CD4-positive, CD25-positive, alpha-beta regulatory T cell (primary cell): ENCODE measurements at regions not wholly inside any gene's neighbourhood (a gene's known extent, or its start where the extent isn't known, plus 50 kb on each side); places are given as distances from the start of the nearest gene placed in this dataset.
"Not testable (repeated sequence)": the region's sequence is repeated elsewhere in the genome, so short reads cannot be mapped to it uniquely, and the experiment has no call there.

ENCODE experiments used
- ATAC-seq, 2 donors: fragments of 150-1000 bp; cut with Tn5 transposase; one replicate each; pipeline ENCODE4 v1.10.0; 2021; ENCODE audit warnings: low read depth in 2 of 2, moderate number of reproducible peaks in 2 of 2, moderate library complexity in 1 of 2
- DNase-seq, 3 donors: peaks; one replicate each; pipeline versions ENCODE4 v3.0.0 to v3.0.0-alpha.2; 2012 to 2022; ENCODE audit warnings: mixed read lengths in 1 of 3
- H3K27ac ChIP-seq: one replicate; pipeline ENCODE4 v1.7.0; 2013; ENCODE audit warnings: mild to moderate bottlenecking, low read length; ENCODE audit not compliant: insufficient read depth, poor library complexity, severe bottlenecking
- H3K27me3 ChIP-seq: one replicate; pipeline ENCODE4 v1.7.0; 2013; ENCODE audit warnings: low read length; ENCODE audit not compliant: control insufficient read depth, insufficient read depth
- H3K36me3 ChIP-seq: one replicate; pipeline ENCODE4 v1.7.0; 2013; ENCODE audit warnings: mild to moderate bottlenecking, low read length, moderate library complexity; ENCODE audit not compliant: control insufficient read depth, insufficient read depth
- H3K4me1 ChIP-seq: 2 replicates; pipeline ENCODE4 v1.7.0; 2013; ENCODE audit warnings: mild to moderate bottlenecking, low read length; ENCODE audit not compliant: insufficient read depth, control insufficient read depth, poor library complexity, severe bottlenecking
- H3K4me3 ChIP-seq: one replicate; pipeline ENCODE4 v1.7.0; 2013; ENCODE audit warnings: low read depth, mild to moderate bottlenecking, low read length, moderate library complexity
- H3K9me3 ChIP-seq, 2 experiments: 1 replicate in 1 of 2; 2 replicates in 1 of 2; pipeline ENCODE4 v1.7.0; 2013; ENCODE audit warnings: low read length in 2 of 2, mild to moderate bottlenecking in 1 of 2, moderate library complexity in 1 of 2; ENCODE audit not compliant: control insufficient read depth in 2 of 2
- H3K27ac Mint-ChIP-seq, 3 donors: one replicate each; pipeline ENCODE4 v1.8.0; 2020 to 2022; ENCODE audit warnings: mild to moderate bottlenecking in 3 of 3, mixed read lengths in 3 of 3, moderate library complexity in 2 of 3
- H3K27me3 Mint-ChIP-seq: one replicate; pipeline ENCODE4 v1.8.0; 2022; ENCODE audit warnings: mild to moderate bottlenecking, mixed read lengths
- H3K36me3 Mint-ChIP-seq: one replicate; pipeline ENCODE4 v1.8.0; 2020; ENCODE audit warnings: mixed read lengths
- H3K4me1 Mint-ChIP-seq, 4 donors: one replicate each; pipeline ENCODE4 v1.8.0; 2020 to 2022; ENCODE audit warnings: mixed read lengths in 4 of 4, mild to moderate bottlenecking in 1 of 4
- H3K4me3 Mint-ChIP-seq, 4 donors: one replicate each; pipeline ENCODE4 v1.8.0; 2020 to 2022; ENCODE audit warnings: mild to moderate bottlenecking in 4 of 4, mixed read lengths in 4 of 4, moderate library complexity in 3 of 4
- H3K9me3 Mint-ChIP-seq, 7 donors: one replicate each; pipeline ENCODE4 v1.8.0; 2020 to 2022; ENCODE audit warnings: mixed read lengths in 7 of 7, mild to moderate bottlenecking in 3 of 7, moderate library complexity in 2 of 7

GRCh38 chr7:108662783-108663362 is 93.2 kb downstream of the DNAJB9 start:
- Mint-ChIP-seq H3K27me3 (no peaks in the 10 kb centered on the region), H3K4me1 (no peaks in the 10 kb centered on the region), H3K36me3 (no peaks in the 10 kb centered on the region), H3K27ac (no peak overlapping the region), H3K4me3 (no peak overlapping the region), H3K9me3 (peaks cover 0 to 4% (median 0%) of the 10 kb centered on the region in 7 donors)
- ATAC-seq (no peak), DNase-seq (no peak)
- no peak overlapping the region for H3K4me3 ChIP-seq
- no peak overlapping the region for H3K27ac ChIP-seq
- no peaks in the 10 kb centered on the region for H3K9me3 ChIP-seq
- H3K27me3 ChIP-seq = no peaks in the 10 kb centered on the region
- H3K36me3 ChIP-seq = no peaks in the 10 kb centered on the region
- H3K4me1 ChIP-seq = no peaks in the 10 kb centered on the region

GRCh38 chr7:108663701-108664100 is 94.0 kb downstream of the DNAJB9 start:
- no peak for DNase-seq
- Histone ChIP-seq H3K4me1 (no peaks in the 10 kb centered on the region), H3K9me3 (no peaks in the 10 kb centered on the region), H3K36me3 (no peaks in the 10 kb centered on the region), H3K27ac (no peak overlapping the region), H3K27me3 (no peaks in the 10 kb centered on the region), H3K4me3 (no peak overlapping the region)
- H3K27ac Mint-ChIP-seq = no peak overlapping the region
- peaks cover 0 to 2% (median 0%) of the 10 kb centered on the region in 7 donors for H3K9me3 Mint-ChIP-seq
- no peak overlapping the region for H3K4me3 Mint-ChIP-seq
- no peaks in the 10 kb centered on the region for H3K36me3 Mint-ChIP-seq
- no peaks in the 10 kb centered on the region for H3K4me1 Mint-ChIP-seq
- no peaks in the 10 kb centered on the region for H3K27me3 Mint-ChIP-seq
- no peak for ATAC-seq

DNA sequence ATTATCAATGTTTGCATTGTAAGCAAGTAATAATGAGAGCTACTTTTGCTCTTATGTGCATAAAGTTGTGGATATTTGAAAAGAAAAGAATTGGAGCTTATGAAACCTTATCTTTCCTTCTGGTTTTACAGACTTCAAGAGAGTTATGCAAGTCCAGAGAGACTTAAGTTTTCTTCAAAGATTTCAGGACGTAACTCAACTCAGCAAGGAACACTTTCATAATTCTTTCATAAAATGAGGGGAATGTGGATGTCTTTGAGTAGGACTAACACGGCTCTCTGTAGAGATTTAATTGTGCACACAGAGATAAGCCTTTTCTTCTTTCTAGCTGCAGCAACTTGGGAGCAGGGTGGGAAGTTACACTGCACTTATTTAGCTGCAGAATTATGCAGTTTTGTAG is 97.5 kb downstream of the DNAJB9 start:
- Mint-ChIP-seq H3K9me3 (peaks cover 0 to 8% (median 4%) of the 10 kb centered on the region in 7 donors), H3K36me3 (no peaks in the 10 kb centered on the region), H3K4me3 (no peak overlapping the region), H3K27ac (no peak overlapping the region), H3K4me1 (no peaks in the 10 kb centered on the region), H3K27me3 (no peaks in the 10 kb centered on the region)
- Histone ChIP-seq H3K9me3 (no peaks in the 10 kb centered on the region), H3K27ac (no peak overlapping the region), H3K36me3 (no peaks in the 10 kb centered on the region), H3K27me3 (no peaks in the 10 kb centered on the region), H3K4me3 (no peak overlapping the region), H3K4me1 (no peaks in the 10 kb centered on the region)
- ATAC-seq (no peak), DNase-seq (no peak)

- H3K27ac ChIP-seq = no peak overlapping the region
- peaks cover 0 to 9% (median 4%) of the 10 kb centered on the region in 7 donors for H3K9me3 Mint-ChIP-seq
- DNase-seq (no peak), ATAC-seq (no peak)
- no peaks in the 10 kb centered on the region for H3K9me3 ChIP-seq
- H3K27me3 ChIP-seq = no peaks in the 10 kb centered on the region
- no peak overlapping the region for H3K4me3 Mint-ChIP-seq
- no peak overlapping the region for H3K4me3 ChIP-seq
- H3K27me3 Mint-ChIP-seq = no peaks in the 10 kb centered on the region
- H3K36me3 ChIP-seq = no peaks in the 10 kb centered on the region
- no peak overlapping the region for H3K27ac Mint-ChIP-seq
- no peaks in the 10 kb centered on the region for H3K36me3 Mint-ChIP-seq
- no peaks in the 10 kb centered on the region for H3K4me1 ChIP-seq
- no peaks in the 10 kb centered on the region for H3K4me1 Mint-ChIP-seq
Measured at GRCh38 chr7:108669958-108670357, 100.3 kb downstream of the DNAJB9 start.

GRCh38 chr7:108673699-108674098 is 104.0 kb downstream of the DNAJB9 start:
- H3K4me1 Mint-ChIP-seq, H3K27me3 Mint-ChIP-seq, H3K36me3 Mint-ChIP-seq, ATAC-seq, H3K9me3 ChIP-seq, H3K4me1 ChIP-seq, H3K4me3 ChIP-seq, H3K27ac Mint-ChIP-seq, H3K27ac ChIP-seq, H3K4me3 Mint-ChIP-seq, H3K27me3 ChIP-seq, H3K36me3 ChIP-seq, DNase-seq: not testable (repeated sequence)
- H3K9me3 Mint-ChIP-seq = peaks cover 0 to 12% (median 3%) of the 10 kb centered on the region in 7 donors

GRCh38 chr7:108684629-108685028 is 115.0 kb downstream of the DNAJB9 start:
- no peaks in the 10 kb centered on the region for H3K27me3 ChIP-seq
- no peaks in the 10 kb centered on the region for H3K9me3 ChIP-seq
- no peak for DNase-seq
- Mint-ChIP-seq H3K27me3 (no peaks in the 10 kb centered on the region), H3K4me3 (no peak overlapping the region), H3K36me3 (no peaks in the 10 kb centered on the region), H3K9me3 (peaks cover 0 to 14% (median 6%) of the 10 kb centered on the region in 7 donors), H3K4me1 (no peaks in the 10 kb centered on the region), H3K27ac (no peak overlapping the region)
- no peaks in the 10 kb centered on the region for H3K4me1 ChIP-seq
- H3K27ac ChIP-seq = no peak overlapping the region
- ATAC-seq = no peak
- no peak overlapping the region for H3K4me3 ChIP-seq
- H3K36me3 ChIP-seq = no peaks in the 10 kb centered on the region

DNA sequence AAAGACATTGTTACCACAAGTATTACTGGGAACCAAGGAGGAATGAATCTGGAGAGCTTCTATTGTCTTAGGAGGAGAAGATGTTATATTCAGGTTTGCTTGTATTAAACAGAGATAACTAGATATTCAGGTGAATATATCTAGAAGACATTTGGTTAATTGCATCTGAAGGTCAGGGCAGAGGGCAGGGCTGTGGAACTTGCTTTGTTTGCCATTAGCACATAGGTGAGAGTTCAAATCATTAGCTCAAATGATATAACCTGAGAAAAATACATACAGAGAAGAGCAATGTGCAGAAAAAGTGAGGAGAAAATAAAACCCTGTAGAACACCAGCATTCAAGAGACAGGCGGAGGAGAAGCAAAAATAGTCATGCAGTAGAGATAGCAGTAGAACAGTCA is 116.8 kb downstream of the DNAJB9 start:
- no peak overlapping the region for H3K4me3 Mint-ChIP-seq
- no peak overlapping the region for H3K27ac Mint-ChIP-seq
- DNase-seq = no peak
- H3K4me1 Mint-ChIP-seq = no peaks in the 10 kb centered on the region
- no peak overlapping the region for H3K27ac ChIP-seq
- H3K9me3 Mint-ChIP-seq = peaks cover 0 to 10% (median 5%) of the 10 kb centered on the region in 7 donors
- no peaks in the 10 kb centered on the region for H3K4me1 ChIP-seq
- H3K36me3 Mint-ChIP-seq = no peaks in the 10 kb centered on the region
- H3K27me3 Mint-ChIP-seq = no peaks in the 10 kb centered on the region
- no peaks in the 10 kb centered on the region for H3K27me3 ChIP-seq
- no peaks in the 10 kb centered on the region for H3K36me3 ChIP-seq
- H3K4me3 ChIP-seq = no peak overlapping the region
- no peak for ATAC-seq
- H3K9me3 ChIP-seq = no peaks in the 10 kb centered on the region

DNA sequence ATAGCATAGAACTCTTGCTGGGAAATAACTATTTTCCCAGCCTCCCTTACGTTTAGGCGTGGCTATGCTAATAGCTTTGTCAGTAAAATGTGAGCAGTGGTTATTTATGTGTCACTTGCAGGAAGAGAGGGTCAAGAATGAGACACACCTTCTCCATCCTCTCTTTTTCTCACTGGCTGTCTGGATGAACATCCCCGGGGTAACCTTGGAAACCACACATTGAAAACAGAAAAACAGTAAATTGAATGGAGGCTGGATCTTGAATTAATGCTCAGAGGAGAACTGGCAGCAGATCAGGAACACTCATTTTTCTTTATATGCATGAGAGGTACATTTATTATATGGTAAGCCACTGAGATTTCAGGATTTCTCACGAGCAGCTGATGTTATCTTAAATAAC is 127.6 kb downstream of the DNAJB9 start:
- DNase-seq (no peak), ATAC-seq (no peak)
- Histone ChIP-seq H3K4me1 (no peaks in the 10 kb centered on the region), H3K27me3 (no peaks in the 10 kb centered on the region), H3K9me3 (no peaks in the 10 kb centered on the region), H3K36me3 (no peaks in the 10 kb centered on the region), H3K4me3 (no peak overlapping the region), H3K27ac (no peak overlapping the region)
- Mint-ChIP-seq H3K4me3 (no peak overlapping the region), H3K36me3 (no peaks in the 10 kb centered on the region), H3K4me1 (no peaks in the 10 kb centered on the region), H3K27ac (no peak overlapping the region), H3K9me3 (peaks cover 0 to 7% (median 1%) of the 10 kb centered on the region in 7 donors), H3K27me3 (peaks cover 4% of the 10 kb centered on the region)
